NCI-H2107 (cell line): ENCODE measurements at regions not wholly inside any gene's neighbourhood (a gene's known extent, or its start where the extent isn't known, plus 50 kb on each side); places are given as distances from the start of the nearest gene placed in this dataset.
"Not testable (repeated sequence)": the region's sequence is repeated elsewhere in the genome, so short reads cannot be mapped to it uniquely, and the experiment has no call there.

ENCODE experiments used
- DNase-seq: peaks from one replicate; lab custom pipeline; 2025; lab: John Stamatoyannopoulos, UW

DNA sequence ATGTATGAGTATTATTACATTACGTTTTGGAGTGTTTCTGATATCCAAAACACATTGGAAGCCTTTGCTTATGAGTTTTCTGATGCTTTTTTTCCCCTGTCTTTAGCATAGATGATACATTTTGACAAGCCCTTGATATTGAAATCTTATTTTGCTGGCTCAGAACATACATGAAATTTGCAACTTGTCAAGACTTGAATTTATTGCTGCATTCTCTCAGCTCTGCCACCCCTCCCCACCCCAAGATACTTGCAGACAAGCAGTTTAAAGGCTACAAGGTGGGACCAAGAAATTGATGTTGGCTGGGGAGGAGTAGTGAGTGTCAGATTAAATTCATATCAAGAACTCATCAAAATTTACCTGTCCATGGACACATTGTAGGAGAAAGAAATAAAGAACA is 160.2 kb downstream of the GJA1 start:
- DNase-seq = no peak

DNA sequence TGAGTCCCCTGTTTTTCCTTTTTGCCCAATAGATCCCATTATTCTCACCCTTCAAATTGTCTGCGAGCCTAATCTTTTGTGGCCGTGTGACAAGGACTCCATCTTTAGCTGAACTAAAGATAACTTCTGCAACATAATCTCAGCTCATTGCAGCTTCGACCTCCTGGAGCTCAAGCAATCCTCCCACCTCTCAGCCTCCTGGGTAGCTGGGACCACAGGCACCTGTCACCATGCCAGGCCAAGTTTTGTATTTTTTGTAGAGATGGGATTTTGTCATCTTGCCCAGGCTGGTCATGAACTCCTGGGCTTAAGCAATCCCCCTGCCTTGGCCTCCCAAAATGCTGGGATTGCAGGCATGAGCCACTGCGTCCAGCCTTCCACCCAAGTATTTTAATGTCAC is 161.0 kb downstream of the GJA1 start:
- DNase-seq = no peak

- no peak for DNase-seq
These were observed 162.2 kb downstream of the GJA1 start for GRCh38 chr6:121597654-121598053.

DNA sequence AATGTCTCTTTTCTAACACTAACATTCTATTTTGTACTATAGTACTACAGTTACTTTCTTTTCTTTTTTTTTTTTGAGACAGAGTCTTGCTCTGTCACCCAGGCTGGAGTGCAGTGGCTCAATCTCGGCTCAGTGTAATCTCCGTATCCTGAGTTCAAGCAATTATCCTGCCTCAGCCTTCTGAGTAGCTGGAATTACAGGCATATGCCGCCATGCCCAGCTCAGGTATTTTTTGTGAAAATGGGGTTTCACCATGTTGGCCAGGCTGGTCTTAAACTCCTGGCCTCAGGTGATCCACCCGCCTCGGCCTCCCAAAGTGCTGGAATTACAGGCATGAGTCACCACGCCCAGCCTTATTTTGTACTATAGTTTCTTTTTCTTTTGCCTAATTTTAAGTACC is 163.9 kb downstream of the GJA1 start:
- DNase-seq = not testable (repeated sequence)

GRCh38 chr6:121600389-121601168 is 165.1 kb downstream of the GJA1 start:
- DNase-seq = no peak

DNA sequence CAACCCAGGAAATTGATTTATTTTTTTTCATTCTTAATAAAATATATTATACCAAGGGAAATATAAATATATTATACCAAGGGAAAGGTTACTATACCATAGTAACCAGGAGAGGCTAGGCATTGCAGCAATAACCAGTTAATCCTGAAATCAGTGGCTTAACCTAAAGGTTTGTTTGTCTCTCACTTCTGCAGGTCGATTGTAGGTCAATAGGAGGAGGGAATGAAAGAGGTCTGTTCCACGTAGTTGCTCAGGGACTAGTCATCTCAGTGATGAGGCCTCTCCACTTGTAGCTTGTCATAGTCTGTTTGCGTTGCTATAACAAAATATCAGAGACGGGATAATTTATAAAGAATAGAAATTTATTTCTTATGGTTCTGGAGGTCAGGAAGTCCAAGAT is 168.0 kb downstream of the GJA1 start:
- no peak for DNase-seq

DNA sequence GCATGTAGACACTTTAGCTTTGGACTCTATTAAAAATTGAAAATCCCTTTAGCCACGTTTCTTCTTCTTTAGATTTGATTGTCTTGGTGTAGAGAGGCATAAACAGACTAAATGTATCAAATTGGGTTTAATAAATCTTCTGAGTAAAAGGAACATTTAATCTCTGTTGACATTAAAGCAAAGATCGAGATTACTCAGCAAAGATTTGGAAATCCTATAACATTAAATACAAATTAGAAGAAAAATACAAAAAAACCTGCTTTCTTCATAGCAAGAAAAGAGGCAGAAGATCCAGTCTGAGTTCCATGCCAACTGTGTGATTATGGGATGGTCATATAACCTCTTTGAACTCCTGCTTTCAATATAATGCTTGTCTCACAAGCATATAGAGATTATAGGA is 172.3 kb downstream of the GJA1 start:
- no peak for DNase-seq

- no peak for DNase-seq
These were observed 172.8 kb downstream of the GJA1 start for GRCh38 chr6:121608270-121608669.

- no peak for DNase-seq
These were observed 173.8 kb downstream of the GJA1 start for GRCh38 chr6:121609281-121609680.

GRCh38 chr6:121612927-121613326 is 177.5 kb downstream of the GJA1 start:
- no peak for DNase-seq

DNA sequence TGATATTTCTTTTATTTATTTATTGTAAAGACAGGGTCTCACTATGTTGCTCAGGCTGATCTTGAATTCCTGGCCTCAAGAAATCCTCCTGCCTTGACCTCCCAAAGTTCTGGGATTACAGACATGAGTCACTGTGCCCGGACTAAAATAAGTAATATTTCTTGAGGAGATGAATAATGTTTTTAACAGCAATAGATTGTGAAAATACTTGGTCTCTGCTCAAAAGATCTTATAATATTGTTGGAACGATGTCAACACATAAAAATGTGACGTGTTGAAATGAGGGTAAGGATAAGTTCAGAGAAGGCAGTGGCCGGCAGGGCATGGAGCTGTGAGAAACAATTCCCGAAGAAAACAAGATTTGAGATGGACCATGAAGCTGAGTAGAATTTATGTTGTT is 178.7 kb downstream of the GJA1 start:
- DNase-seq = no peak

GRCh38 chr6:121615493-121615892 is 180.0 kb downstream of the GJA1 start:
- no peak for DNase-seq

GRCh38 chr6:121616406-121616805 is 181.0 kb downstream of the GJA1 start:
- no peak for DNase-seq

- no peak for DNase-seq
These were observed 181.9 kb downstream of the GJA1 start for GRCh38 chr6:121617388-121617787.

DNA sequence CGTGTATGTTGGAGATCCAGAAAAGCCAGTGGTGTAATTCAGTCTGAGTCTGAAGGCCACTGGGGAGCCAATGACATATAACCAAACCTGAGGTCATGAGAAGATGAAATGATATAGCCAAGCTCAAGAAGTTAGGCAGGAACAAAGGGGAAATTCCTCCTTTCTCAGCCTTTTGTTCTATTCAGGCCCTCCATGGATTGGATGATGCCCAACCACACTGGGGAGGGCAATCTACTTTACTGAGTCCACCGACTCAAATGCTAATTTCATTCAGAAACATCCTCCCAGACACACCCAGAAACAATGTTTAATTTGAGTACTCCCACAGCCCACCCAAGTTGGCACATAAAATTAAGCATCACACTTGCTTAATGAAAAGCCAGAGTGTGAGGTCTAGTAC is 183.6 kb downstream of the GJA1 start:
- no peak for DNase-seq

DNA sequence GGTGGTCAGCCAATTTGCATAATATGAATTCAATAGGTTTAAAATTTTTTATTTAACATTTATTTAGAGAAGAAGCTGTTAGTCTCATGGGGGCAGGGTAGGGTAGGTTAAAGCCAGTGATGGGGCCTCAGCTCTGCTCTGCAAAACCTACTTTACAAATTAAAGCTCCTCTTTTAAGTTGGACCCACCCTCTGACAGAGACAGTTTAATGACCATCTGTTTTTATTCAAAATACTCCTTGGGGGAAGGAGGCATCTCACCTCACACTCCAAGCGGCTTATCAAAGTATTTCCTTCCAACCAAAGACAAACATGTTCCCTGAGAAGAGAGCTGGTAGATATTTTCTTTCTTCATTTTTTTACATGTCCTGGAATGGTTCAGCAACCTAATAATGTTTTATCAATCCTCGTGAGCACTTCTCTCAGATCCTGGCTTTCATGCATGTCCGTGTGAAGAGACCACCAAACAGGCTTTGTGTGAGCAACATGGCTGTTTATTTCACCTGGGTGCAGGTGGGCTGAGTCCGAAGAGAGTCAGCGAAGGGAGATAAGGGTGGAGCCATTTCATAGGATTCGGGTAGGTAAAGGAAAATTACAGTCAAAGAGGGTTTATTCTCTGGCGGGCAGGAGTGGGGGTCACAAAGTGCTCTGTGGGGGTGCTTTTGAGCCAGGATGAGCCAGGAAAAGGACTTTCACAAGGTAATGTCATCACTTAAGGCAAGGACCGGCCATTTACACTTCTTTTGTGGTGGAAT is 184.7 kb downstream of the GJA1 start:
- no peak for DNase-seq

DNA sequence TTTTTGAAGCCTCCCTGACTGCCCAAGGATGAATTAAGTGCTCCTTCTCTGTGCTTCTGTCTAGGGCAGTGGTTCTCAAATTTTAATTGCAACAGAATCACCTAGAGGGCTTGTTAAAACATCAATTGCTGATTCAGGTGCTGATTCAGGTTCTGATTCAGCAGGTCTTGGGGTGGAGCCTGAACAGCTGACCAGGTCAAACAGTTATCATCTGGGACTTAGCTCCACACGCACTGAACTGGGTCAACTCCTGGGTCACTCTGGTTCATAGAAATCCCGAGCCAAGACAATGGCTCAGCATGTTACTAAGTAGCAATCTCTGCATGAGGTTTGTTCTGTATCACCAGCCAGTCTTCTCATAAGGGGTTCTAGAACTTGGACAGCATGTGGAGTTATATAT is 192.3 kb downstream of the GJA1 start:
- no peak for DNase-seq

DNA sequence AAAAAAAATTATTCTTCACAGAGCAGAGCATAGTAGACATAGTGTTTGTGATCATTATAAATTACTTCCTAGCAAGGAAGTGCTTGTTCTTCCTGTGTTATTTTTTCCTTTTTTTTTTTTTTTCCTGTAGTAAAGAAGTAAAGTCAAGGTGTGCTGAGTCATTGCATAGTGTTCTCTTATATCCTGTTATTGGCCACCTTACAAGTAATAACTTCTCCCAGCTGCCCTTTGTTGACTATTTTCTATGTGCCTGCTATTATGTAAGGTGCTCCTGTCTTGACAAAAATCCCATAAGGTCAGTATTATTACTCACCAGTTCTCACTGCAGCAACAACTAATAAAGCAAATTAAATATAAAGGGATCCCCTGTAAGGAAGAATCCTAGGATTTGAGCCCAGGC is 195.3 kb downstream of the GJA1 start:
- no peak for DNase-seq

GRCh38 chr6:121631752-121632151 is 196.3 kb downstream of the GJA1 start:
- DNase-seq = not testable (repeated sequence)

- no peak for DNase-seq
These were observed 197.9 kb downstream of the GJA1 start for GRCh38 chr6:121633309-121633708.

GRCh38 chr6:121634586-121634985 is 199.1 kb downstream of the GJA1 start:
- DNase-seq = not testable (repeated sequence)

DNA sequence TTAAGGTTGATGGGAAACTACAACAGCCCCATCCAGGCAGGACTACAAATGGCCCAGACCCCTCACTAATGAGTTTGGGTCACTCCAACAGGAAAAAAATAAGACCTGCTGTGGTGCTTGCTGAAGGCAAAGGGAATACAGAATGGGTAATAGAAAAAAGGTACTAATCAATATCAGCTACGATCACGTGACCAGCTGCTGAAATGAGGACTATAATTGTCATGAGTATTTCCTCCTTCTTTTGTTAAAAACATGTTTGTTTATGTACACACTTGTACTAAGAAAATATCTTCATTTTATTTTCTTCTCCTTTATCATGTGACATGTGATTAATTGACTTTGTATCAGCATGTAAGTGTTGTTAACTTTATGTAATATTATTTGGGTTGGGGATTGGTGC is 199.9 kb downstream of the GJA1 start:
- DNase-seq = no peak

DNA sequence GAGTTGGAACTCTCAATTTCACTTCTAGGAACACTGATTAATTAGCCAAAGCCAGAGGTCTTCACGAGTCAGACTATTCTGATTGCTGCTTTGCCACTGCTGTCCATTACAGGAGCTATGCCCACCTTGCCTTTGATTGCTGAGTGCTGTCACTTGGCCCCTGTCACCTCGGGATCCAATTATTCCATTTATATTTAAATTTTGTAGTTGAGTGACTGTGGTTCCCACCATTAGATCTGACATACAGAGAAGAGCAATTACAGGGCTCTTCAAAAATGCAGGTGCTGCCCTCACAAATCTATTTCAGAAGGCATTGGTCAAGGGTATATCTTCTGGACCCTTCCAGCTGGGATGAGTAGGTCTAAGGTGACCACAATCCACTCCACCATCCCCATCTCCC is 200.8 kb downstream of the GJA1 start:
- not testable (repeated sequence) for DNase-seq

DNA sequence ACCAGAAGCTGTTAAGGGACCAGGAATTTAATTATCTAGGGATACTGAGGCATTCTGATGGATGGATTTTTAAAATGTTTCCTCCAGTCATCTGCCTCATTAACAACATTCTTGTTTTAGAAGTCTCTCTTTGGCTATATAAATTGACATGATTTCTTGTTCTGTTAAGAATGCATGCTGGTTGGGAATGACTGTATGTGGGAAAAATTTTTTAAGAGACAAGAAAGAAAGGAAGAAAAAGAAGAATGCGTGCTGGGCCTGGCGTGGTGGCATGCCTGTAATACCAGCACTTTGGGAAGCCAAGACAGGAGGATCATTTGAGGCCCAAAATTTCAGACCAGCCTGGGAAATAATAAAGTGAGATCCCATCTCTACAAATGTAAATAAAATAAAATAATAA is 203.6 kb downstream of the GJA1 start:
- no peak for DNase-seq
